Liver (tissue), 3 donors: ENCODE measurements at regions not wholly inside any gene's neighbourhood (a gene's known extent, or its start where the extent isn't known, plus 50 kb on each side); places are given as distances from the start of the nearest gene placed in this dataset.

Experiments used
- GABPA ChIP-seq, 2 donors: IDR thresholded peaks in 1 of 2; conservative IDR thresholded peaks in 1 of 2; 2 replicates each; pipeline ENCODE4 v1.6.1; 2016; ENCODE audit warnings: antibody characterized with exemption in 2 of 2, mild to moderate bottlenecking in 1 of 2, moderate library complexity in 1 of 2
- HNF4G ChIP-seq: IDR thresholded peaks from 2 replicates; pipeline ENCODE4 v1.6.1; 2016; ENCODE audit warnings: antibody characterized with exemption
- RAD21 ChIP-seq, 2 donors: IDR thresholded peaks; 2 replicates each; pipeline ENCODE4 v1.6.1; 2016; ENCODE audit warnings: antibody characterized with exemption in 2 of 2, mild to moderate bottlenecking in 2 of 2
- TF ChIP-seq, protein P1 (sequence below): fragments of 150-350 bp; IDR thresholded peaks from 2 replicates; pipeline ENCODE4 v1.5.1; 2017; ENCODE audit warnings: improper control_type of control experiment, low read depth, low read length; ENCODE audit not compliant: missing input control
- TF ChIP-seq, protein P2 (sequence below): IDR thresholded peaks from 2 replicates; pipeline ENCODE4 v1.6.1; 2016; ENCODE audit warnings: antibody characterized with exemption
- TF ChIP-seq, protein P3 (sequence below): IDR thresholded peaks from 2 replicates; pipeline ENCODE4 v1.6.1; 2016; ENCODE audit warnings: antibody characterized with exemption
- TF ChIP-seq, protein P4 (sequence below): IDR thresholded peaks from 2 replicates; pipeline ENCODE4 v1.6.1; 2016; ENCODE audit warnings: antibody characterized with exemption
- donor health status: healthy.
- donor health status: healthy.

DNA sequence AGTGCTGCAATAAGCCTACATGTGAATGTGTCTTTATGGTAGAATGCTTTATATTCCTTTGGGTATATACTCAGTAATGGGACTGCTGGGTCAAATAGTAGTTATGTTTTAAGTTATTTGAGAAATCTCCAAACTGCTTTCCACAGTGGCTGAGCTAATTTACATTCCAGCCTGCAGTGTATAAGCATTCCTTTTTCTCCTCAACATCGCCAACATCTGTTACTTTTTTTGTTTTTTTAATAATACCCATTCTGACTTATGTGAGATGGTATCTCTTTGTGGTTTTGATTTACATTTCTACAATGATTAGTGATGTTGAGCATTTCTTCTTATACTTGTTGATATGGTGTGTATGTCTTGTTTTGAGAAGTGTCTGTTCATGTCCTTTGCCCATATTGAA lies 1186.2 kb downstream of the BCL11B start:
- no peak for TF ChIP-seq HNF4G
- TF ChIP-seq, protein P1, sequence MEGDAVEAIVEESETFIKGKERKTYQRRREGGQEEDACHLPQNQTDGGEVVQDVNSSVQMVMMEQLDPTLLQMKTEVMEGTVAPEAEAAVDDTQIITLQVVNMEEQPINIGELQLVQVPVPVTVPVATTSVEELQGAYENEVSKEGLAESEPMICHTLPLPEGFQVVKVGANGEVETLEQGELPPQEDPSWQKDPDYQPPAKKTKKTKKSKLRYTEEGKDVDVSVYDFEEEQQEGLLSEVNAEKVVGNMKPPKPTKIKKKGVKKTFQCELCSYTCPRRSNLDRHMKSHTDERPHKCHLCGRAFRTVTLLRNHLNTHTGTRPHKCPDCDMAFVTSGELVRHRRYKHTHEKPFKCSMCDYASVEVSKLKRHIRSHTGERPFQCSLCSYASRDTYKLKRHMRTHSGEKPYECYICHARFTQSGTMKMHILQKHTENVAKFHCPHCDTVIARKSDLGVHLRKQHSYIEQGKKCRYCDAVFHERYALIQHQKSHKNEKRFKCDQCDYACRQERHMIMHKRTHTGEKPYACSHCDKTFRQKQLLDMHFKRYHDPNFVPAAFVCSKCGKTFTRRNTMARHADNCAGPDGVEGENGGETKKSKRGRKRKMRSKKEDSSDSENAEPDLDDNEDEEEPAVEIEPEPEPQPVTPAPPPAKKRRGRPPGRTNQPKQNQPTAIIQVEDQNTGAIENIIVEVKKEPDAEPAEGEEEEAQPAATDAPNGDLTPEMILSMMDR, result no peak
- TF ChIP-seq, protein P2, sequence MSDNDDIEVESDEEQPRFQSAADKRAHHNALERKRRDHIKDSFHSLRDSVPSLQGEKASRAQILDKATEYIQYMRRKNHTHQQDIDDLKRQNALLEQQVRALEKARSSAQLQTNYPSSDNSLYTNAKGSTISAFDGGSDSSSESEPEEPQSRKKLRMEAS, result no peak
- TF ChIP-seq, protein P3, sequence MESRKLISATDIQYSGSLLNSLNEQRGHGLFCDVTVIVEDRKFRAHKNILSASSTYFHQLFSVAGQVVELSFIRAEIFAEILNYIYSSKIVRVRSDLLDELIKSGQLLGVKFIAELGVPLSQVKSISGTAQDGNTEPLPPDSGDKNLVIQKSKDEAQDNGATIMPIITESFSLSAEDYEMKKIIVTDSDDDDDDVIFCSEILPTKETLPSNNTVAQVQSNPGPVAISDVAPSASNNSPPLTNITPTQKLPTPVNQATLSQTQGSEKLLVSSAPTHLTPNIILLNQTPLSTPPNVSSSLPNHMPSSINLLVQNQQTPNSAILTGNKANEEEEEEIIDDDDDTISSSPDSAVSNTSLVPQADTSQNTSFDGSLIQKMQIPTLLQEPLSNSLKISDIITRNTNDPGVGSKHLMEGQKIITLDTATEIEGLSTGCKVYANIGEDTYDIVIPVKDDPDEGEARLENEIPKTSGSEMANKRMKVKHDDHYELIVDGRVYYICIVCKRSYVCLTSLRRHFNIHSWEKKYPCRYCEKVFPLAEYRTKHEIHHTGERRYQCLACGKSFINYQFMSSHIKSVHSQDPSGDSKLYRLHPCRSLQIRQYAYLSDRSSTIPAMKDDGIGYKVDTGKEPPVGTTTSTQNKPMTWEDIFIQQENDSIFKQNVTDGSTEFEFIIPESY, result no peak
- no peak for TF ChIP-seq GABPA (IDR thresholded peaks at IDR 0.05 in 1 of 2, conservative IDR thresholded peaks at IDR 0.05 in 1 of 2)
- no peak for TF ChIP-seq RAD21 (IDR thresholded peaks at IDR 0.05)
- TF ChIP-seq, protein P4, sequence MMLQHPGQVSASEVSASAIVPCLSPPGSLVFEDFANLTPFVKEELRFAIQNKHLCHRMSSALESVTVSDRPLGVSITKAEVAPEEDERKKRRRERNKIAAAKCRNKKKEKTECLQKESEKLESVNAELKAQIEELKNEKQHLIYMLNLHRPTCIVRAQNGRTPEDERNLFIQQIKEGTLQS, result no peak
